Smooth muscle cell (in vitro differentiated cells): ENCODE measurements at regions not wholly inside any gene's neighbourhood (a gene's known extent, or its start where the extent isn't known, plus 50 kb on each side); places are given as distances from the start of the nearest gene placed in this dataset.
A peak's percentile ranks its signal among the peaks of the same experiment; 100 is the strongest.
"Not testable (repeated sequence)": the region's sequence is repeated elsewhere in the genome, so short reads cannot be mapped to it uniquely, and the experiment has no call there.

ENCODE experiments used
- DNase-seq: peaks from one replicate; lab custom pipeline; 2025; ENCODE audit not compliant: unreplicated experiment; lab: John Stamatoyannopoulos, UW
- H2AFZ ChIP-seq: fragments of 200-600 bp; sonication (generic); 2 replicates; pipeline ENCODE4 v1.6.0; 2016; ENCODE audit warnings: antibody characterized with exemption, low read depth, mild to moderate bottlenecking
- H3F3A ChIP-seq: fragments of 200-600 bp; sonication (generic); 2 replicates; pipeline ENCODE4 v1.6.0; 2017; ENCODE audit warnings: antibody characterized with exemption, low read depth
- H3K27ac ChIP-seq: fragments of 200-600 bp; sonication (generic); 2 replicates; pipeline ENCODE4 v1.5.1; 2016; ENCODE audit warnings: low read depth, mild to moderate bottlenecking
- H3K27me3 ChIP-seq: fragments of 200-600 bp; sonication (generic); 2 replicates; pipeline ENCODE4 v1.6.1; 2016; ENCODE audit warnings: low read depth, mild to moderate bottlenecking
- H3K36me3 ChIP-seq: fragments of 200-600 bp; sonication (generic); 2 replicates; pipeline ENCODE4 v1.5.1; 2016; ENCODE audit warnings: low read depth
- H3K4me1 ChIP-seq: fragments of 200-600 bp; sonication (generic); 2 replicates; pipeline ENCODE4 v1.5.1; 2016; ENCODE audit warnings: low read depth
- H3K4me2 ChIP-seq: fragments of 200-600 bp; sonication (generic); 2 replicates; pipeline ENCODE4 v1.6.0; 2016; ENCODE audit warnings: mild to moderate bottlenecking
- H3K4me3 ChIP-seq: fragments of 200-600 bp; sonication (generic); 2 replicates; pipeline ENCODE4 v1.5.1; 2016; ENCODE audit warnings: mild to moderate bottlenecking
- H3K79me2 ChIP-seq: fragments of 200-600 bp; sonication (generic); 2 replicates; pipeline ENCODE4 v1.6.0; 2016; ENCODE audit warnings: low read depth, mild to moderate bottlenecking
- H3K9ac ChIP-seq: fragments of 200-600 bp; sonication (generic); 2 replicates; pipeline ENCODE4 v1.6.0; 2016; ENCODE audit warnings: low read depth
- H3K9me3 ChIP-seq: fragments of 200-600 bp; sonication (generic); replicated peaks from 2 replicates; pipeline ENCODE4 v1.5.1; 2016; ENCODE audit warnings: low read depth
- H4K20me1 ChIP-seq: fragments of 200-600 bp; sonication (generic); 2 replicates; pipeline ENCODE4 v1.6.0; 2016; ENCODE audit warnings: low read depth
- CTCF ChIP-seq: fragments of 200-600 bp; sonication (generic); IDR thresholded peaks from 2 replicates; pipeline ENCODE4 v1.5.1; 2017; ENCODE audit warnings: borderline replicate concordance, mild to moderate bottlenecking, antibody characterized with exemption; ENCODE audit not compliant: insufficient read depth, poor library complexity, severe bottlenecking
- WGBS: methylation state at CpG from one replicate; pipeline ENCODE4 v1.1.7; 2016; ENCODE audit warnings: low lambda C conversion rate; 5-methylcytosine and 5-hydroxymethylcytosine counted together

GRCh38 chr12:127803545-127803944, 463.4 kb upstream of the TMEM132C start:
- H3K79me2 ChIP-seq = no peaks in the 10 kb centered on the region
- H3K27ac ChIP-seq = no peak overlapping the region
- 63% methylated on average over 3 of the region's 3 CpGs for WGBS
- no peaks in the 10 kb centered on the region for H3K4me1 ChIP-seq
- no peaks in the 10 kb centered on the region for H3K36me3 ChIP-seq
- no peaks in the 10 kb centered on the region for H3K9me3 ChIP-seq
- H3K4me2 ChIP-seq = no peak overlapping the region
- no peak overlapping the region for H2AFZ ChIP-seq
- DNase-seq = no peak
- no peak overlapping the region for H3K9ac ChIP-seq
- H3F3A ChIP-seq = no peaks in the 10 kb centered on the region
- no peaks in the 10 kb centered on the region for H3K27me3 ChIP-seq
- H3K4me3 ChIP-seq = no peak overlapping the region
- H4K20me1 ChIP-seq = no peaks in the 10 kb centered on the region
- TF ChIP-seq CTCF = no peak

- Histone ChIP-seq H3K4me2 (peak overlapping the region; percentile 67), H3K27ac (peak overlapping the region; percentile 98), H2AFZ (no peak overlapping the region), H3K4me3 (no peak overlapping the region), H4K20me1 (no peaks in the 10 kb centered on the region), H3K9ac (peak overlapping the region; percentile 88), H3F3A (peaks cover 4% of the 10 kb centered on the region), H3K27me3 (no peaks in the 10 kb centered on the region), H3K79me2 (no peaks in the 10 kb centered on the region), H3K4me1 (peaks cover 8% of the 10 kb centered on the region), H3K9me3 (no peaks in the 10 kb centered on the region), H3K36me3 (no peaks in the 10 kb centered on the region)
- WGBS = 27% methylated on average over 1 of the region's 1 CpG
- no peak for DNase-seq
- TF ChIP-seq CTCF = no peak
Measured at GRCh38 chr12:127809275-127809674, 457.7 kb upstream of the TMEM132C start.

- Histone ChIP-seq H4K20me1 (no peaks in the 10 kb centered on the region), H3K4me3 (no peak overlapping the region), H3F3A (peaks cover 4% of the 10 kb centered on the region), H3K9ac (peak overlapping the region; percentile 88), H3K79me2 (no peaks in the 10 kb centered on the region), H3K36me3 (no peaks in the 10 kb centered on the region), H3K4me2 (peak overlapping the region; percentile 68), H3K27ac (peak overlapping the region; percentile 98), H3K9me3 (no peaks in the 10 kb centered on the region), H3K4me1 (peaks cover 8% of the 10 kb centered on the region), H2AFZ (no peak overlapping the region), H3K27me3 (no peaks in the 10 kb centered on the region)
- WGBS = 7% methylated on average over 4 of the region's 4 CpGs
- no peak for DNase-seq
- TF ChIP-seq CTCF = no peak
Measured at GRCh38 chr12:127810041-127810440, 456.9 kb upstream of the TMEM132C start.

GRCh38 chr12:127810459-127810858, 456.5 kb upstream of the TMEM132C start:
- Histone ChIP-seq H3K4me2 (peak overlapping the region; percentile 68), H3K27ac (peak overlapping the region; percentile 98), H3K9ac (peak overlapping the region; percentile 81)
- DNase-seq, H3K27me3 ChIP-seq, H3K36me3 ChIP-seq, H3K4me1 ChIP-seq, H4K20me1 ChIP-seq, H2AFZ ChIP-seq, H3K9me3 ChIP-seq, H3K79me2 ChIP-seq, H3F3A ChIP-seq, H3K4me3 ChIP-seq: not testable (repeated sequence)
- WGBS = 24% methylated on average over 4 of the region's 4 CpGs
